Neural crest cell (in vitro differentiated cells): ENCODE measurements at regions not wholly inside any gene's neighbourhood (a gene's known extent, or its start where the extent isn't known, plus 50 kb on each side); places are given as distances from the start of the nearest gene placed in this dataset.

Experiments
- DNase-seq: peaks from one replicate; pipeline ENCODE4 v3.0.0; 2021; ENCODE audit warnings: low read depth, mixed read lengths, low spot score
- H3K27ac Mint-ChIP-seq: one replicate; pipeline ENCODE4 v1.8.0; 2021; ENCODE audit warnings: mild to moderate bottlenecking, mixed read lengths; ENCODE audit not compliant: unreplicated experiment
- H3K27me3 Mint-ChIP-seq: 2 replicates; pipeline ENCODE4 v1.8.0; 2021; ENCODE audit warnings: low read depth, mild to moderate bottlenecking, mixed read lengths
- H3K36me3 Mint-ChIP-seq: 2 replicates; pipeline ENCODE4 v1.8.0; 2021; ENCODE audit warnings: low read depth, mild to moderate bottlenecking, mixed read lengths
- H3K4me1 Mint-ChIP-seq: 2 replicates; pipeline ENCODE4 v1.8.0; 2021; ENCODE audit warnings: mixed read lengths
- H3K4me3 Mint-ChIP-seq: one replicate; pipeline ENCODE4 v1.8.0; 2021; ENCODE audit warnings: mild to moderate bottlenecking, mixed read lengths
- H3K9me3 Mint-ChIP-seq: 2 replicates; pipeline ENCODE4 v1.8.0; 2021; ENCODE audit warnings: mixed read lengths
- CTCF ChIP-seq: fragments of 200-600 bp; sonication (generic); conservative IDR thresholded peaks from 2 replicates; pipeline ENCODE4 v1.5.0; 2021; ENCODE audit warnings: antibody characterized with exemption, mild to moderate bottlenecking

DNA sequence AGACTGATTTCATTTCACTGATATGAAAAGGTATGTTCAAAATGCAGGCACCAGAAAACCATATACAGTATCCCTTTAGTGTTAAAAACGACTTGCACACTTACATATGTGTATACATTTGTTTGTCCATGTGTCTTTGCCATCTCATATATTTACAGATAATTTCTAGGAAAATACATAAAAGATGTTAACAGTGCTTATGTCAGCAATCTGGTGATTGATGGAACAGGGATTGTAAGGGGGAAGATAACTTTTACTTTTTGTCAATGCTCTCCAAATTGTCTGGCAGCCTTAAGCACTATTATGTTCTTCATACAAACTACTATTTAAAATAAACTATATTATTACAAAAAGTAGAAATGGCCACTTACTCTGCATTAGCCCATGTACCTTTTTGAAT lies 238.5 kb upstream of the DEFB112 start:
- Mint-ChIP-seq H3K27ac (no peak overlapping the region), H3K27me3 (peaks cover 21% of the 10 kb centered on the region), H3K9me3 (no peaks in the 10 kb centered on the region), H3K4me3 (no peak overlapping the region), H3K4me1 (no peaks in the 10 kb centered on the region), H3K36me3 (no peaks in the 10 kb centered on the region)
- TF ChIP-seq CTCF, result no peak
- DNase-seq, result no peak

DNA sequence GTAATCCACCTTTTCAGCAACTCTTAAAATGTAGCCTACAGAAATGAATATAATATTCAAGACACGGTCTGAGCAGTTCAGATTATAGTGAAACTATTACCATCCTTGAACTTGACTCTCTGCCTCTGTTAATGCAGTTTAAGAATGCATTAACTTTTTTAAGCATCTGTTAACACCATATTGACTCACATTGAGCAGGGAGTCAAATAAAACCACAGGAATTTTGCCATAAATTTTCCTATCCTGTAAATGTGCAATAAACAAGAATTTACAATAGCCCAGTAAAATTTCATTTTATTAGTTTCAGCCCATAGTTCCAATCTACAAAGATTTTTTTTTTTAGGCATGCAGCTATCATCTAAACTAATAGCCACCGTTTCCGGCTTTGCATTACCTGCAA lies 239.2 kb upstream of the DEFB112 start:
- H3K4me3 Mint-ChIP-seq, result no peak overlapping the region
- no peak for DNase-seq
- no peaks in the 10 kb centered on the region for H3K9me3 Mint-ChIP-seq
- no peak for TF ChIP-seq CTCF
- no peaks in the 10 kb centered on the region for H3K4me1 Mint-ChIP-seq
- no peak overlapping the region for H3K27ac Mint-ChIP-seq
- H3K27me3 Mint-ChIP-seq, result peaks cover 21% of the 10 kb centered on the region
- H3K36me3 Mint-ChIP-seq, result no peaks in the 10 kb centered on the region

GRCh38 chr6:50289366-50289765 lies 239.6 kb upstream of the DEFB112 start:
- Mint-ChIP-seq H3K36me3 (no peaks in the 10 kb centered on the region), H3K9me3 (no peaks in the 10 kb centered on the region), H3K4me1 (no peaks in the 10 kb centered on the region), H3K4me3 (no peak overlapping the region), H3K27me3 (peaks cover 21% of the 10 kb centered on the region), H3K27ac (no peak overlapping the region)
- no peak for DNase-seq
- no peak for TF ChIP-seq CTCF

DNA sequence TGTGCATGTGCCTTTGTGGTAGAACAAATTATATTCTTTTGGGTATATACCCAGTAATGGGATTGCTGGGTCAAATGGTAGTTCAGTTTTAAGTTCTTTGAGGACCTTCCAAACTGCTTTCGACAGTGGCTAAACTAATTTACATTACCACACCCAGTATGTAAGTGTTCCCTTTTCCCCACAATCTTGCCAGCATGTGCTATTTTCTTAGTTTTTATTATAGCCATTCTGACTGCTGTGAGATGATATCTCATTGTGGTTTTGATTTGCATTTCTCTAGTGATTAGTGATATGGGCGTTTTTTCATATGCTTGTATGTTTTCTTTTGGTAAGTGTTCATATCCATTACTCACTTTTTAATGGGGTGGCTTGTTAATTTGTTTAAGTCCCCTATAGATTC lies 251.6 kb upstream of the DEFB112 start:
- Mint-ChIP-seq H3K27ac (no peak overlapping the region), H3K4me1 (no peaks in the 10 kb centered on the region), H3K9me3 (peaks cover 3% of the 10 kb centered on the region), H3K4me3 (no peak overlapping the region), H3K27me3 (no peaks in the 10 kb centered on the region), H3K36me3 (no peaks in the 10 kb centered on the region)
- no peak for TF ChIP-seq CTCF
- DNase-seq, result no peak

- Mint-ChIP-seq H3K27ac (no peak overlapping the region), H3K27me3 (no peaks in the 10 kb centered on the region), H3K36me3 (no peaks in the 10 kb centered on the region), H3K4me3 (no peak overlapping the region), H3K9me3 (peaks cover 3% of the 10 kb centered on the region), H3K4me1 (no peaks in the 10 kb centered on the region)
- TF ChIP-seq CTCF, result no peak
- no peak for DNase-seq
Measured at GRCh38 chr6:50305660-50306059, 255.9 kb upstream of the DEFB112 start.

GRCh38 chr6:50318536-50318935 lies 268.8 kb upstream of the DEFB112 start:
- no peak for DNase-seq
- Mint-ChIP-seq H3K27ac (no peak overlapping the region), H3K4me3 (no peak overlapping the region), H3K36me3 (peaks cover 2% of the 10 kb centered on the region), H3K4me1 (no peaks in the 10 kb centered on the region), H3K27me3 (no peaks in the 10 kb centered on the region), H3K9me3 (no peaks in the 10 kb centered on the region)
- TF ChIP-seq CTCF, result no peak
